ENCODE measurements at regions not wholly inside any gene's neighbourhood (a gene's known extent, or its start where the extent isn't known, plus 50 kb on each side); places are given as distances from the start of the nearest gene placed in this dataset.
"Not testable (repeated sequence)": the region's sequence is repeated elsewhere in the genome, so short reads cannot be mapped to it uniquely, and the experiment has no call there.

DNA sequence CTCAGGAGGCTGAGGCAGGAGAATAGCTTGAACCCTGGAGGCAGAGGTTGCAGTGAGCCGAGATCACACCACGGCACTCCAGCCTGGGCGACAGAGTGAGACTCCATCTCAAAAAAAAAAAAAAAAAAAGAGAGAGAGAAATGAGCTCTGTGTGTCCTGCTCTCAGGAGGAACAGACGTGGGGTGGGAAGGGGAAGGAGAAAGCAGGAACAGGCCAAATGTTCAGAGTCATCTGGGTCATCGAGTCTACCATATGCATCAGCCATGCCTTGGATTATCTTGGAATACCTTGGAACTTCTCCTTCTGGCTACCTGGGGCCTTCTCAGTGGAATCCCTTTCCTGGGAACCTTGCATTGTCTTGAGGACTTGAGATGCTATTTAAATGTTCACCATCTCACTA is 51.7 kb upstream of the ZFHX3 start:
- TF ChIP-seq, protein P1, sequence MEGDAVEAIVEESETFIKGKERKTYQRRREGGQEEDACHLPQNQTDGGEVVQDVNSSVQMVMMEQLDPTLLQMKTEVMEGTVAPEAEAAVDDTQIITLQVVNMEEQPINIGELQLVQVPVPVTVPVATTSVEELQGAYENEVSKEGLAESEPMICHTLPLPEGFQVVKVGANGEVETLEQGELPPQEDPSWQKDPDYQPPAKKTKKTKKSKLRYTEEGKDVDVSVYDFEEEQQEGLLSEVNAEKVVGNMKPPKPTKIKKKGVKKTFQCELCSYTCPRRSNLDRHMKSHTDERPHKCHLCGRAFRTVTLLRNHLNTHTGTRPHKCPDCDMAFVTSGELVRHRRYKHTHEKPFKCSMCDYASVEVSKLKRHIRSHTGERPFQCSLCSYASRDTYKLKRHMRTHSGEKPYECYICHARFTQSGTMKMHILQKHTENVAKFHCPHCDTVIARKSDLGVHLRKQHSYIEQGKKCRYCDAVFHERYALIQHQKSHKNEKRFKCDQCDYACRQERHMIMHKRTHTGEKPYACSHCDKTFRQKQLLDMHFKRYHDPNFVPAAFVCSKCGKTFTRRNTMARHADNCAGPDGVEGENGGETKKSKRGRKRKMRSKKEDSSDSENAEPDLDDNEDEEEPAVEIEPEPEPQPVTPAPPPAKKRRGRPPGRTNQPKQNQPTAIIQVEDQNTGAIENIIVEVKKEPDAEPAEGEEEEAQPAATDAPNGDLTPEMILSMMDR (CRISPR knock-in tag; IDR thresholded peaks at IDR 0.05): not testable (repeated sequence)
- TF ChIP-seq TAF15 (IDR thresholded peaks at IDR 0.05; ENCODE audit: low read depth, low read length, poor library complexity, severe bottlenecking); ZNF263 (CRISPR knock-in tag; IDR thresholded peaks at IDR 0.05): not testable (repeated sequence)

Data from HepG2 (cell line).